OCI-LY1 (cell line): ENCODE measurements at regions not wholly inside any gene's neighbourhood (a gene's known extent, or its start where the extent isn't known, plus 50 kb on each side); places are given as distances from the start of the nearest gene placed in this dataset.

Experiments
- H2AFZ ChIP-seq: fragments of 200-600 bp; sonication (generic), shearing (Covaris generic); 2 replicates; pipeline ENCODE4 v1.6.0; 2014; ENCODE audit warnings: antibody characterized with exemption, mild to moderate bottlenecking, low read length
- H3F3A ChIP-seq: fragments of 200-600 bp; sonication (generic), shearing (Covaris generic); 2 replicates; pipeline ENCODE4 v1.6.0; 2014; ENCODE audit warnings: mild to moderate bottlenecking, antibody characterized with exemption, low read length, moderate library complexity; ENCODE audit not compliant: insufficient read depth
- H3K27ac ChIP-seq: fragments of 200-600 bp; sonication (generic); 2 replicates; pipeline ENCODE4 v1.5.1; 2014; ENCODE audit warnings: low read length, mixed run types, mild to moderate bottlenecking, low read depth; ENCODE audit not compliant: poor library complexity, severe bottlenecking
- H3K27me3 ChIP-seq: fragments of 200-600 bp; sonication (generic); 2 replicates; pipeline ENCODE4 v1.6.0; 2014; ENCODE audit warnings: antibody characterized with exemption, mild to moderate bottlenecking, low read length, moderate library complexity; ENCODE audit not compliant: insufficient read depth
- H3K36me3 ChIP-seq: fragments of 200-600 bp; sonication (generic); 2 replicates; pipeline ENCODE4 v1.6.1; 2014; ENCODE audit warnings: mild to moderate bottlenecking, antibody characterized with exemption, low read length, moderate library complexity, mixed read lengths; ENCODE audit not compliant: insufficient read depth
- H3K4me1 ChIP-seq: fragments of 200-600 bp; sonication (generic); 2 replicates; pipeline ENCODE4 v1.5.1; 2014; ENCODE audit warnings: mild to moderate bottlenecking, low read length, moderate library complexity; ENCODE audit not compliant: insufficient read depth, severe bottlenecking
- H3K4me2 ChIP-seq: fragments of 200-600 bp; sonication (generic), shearing (Covaris generic); 2 replicates; pipeline ENCODE4 v1.6.1; 2014; ENCODE audit warnings: low read length
- H3K4me3 ChIP-seq: fragments of 200-600 bp; sonication (generic); 2 replicates; pipeline ENCODE4 v1.5.1; 2014; ENCODE audit warnings: low read length, low read depth, mild to moderate bottlenecking, mixed read lengths; ENCODE audit not compliant: poor library complexity, severe bottlenecking
- H3K79me2 ChIP-seq: fragments of 200-600 bp; shearing (Covaris generic); 2 replicates; pipeline ENCODE4 v1.6.1; 2016; ENCODE audit warnings: mixed run types, low read length, mixed read lengths; ENCODE audit not compliant: insufficient read depth
- H3K9ac ChIP-seq: fragments of 200-600 bp; sonication (generic), shearing (Covaris generic); 2 replicates; pipeline ENCODE4 v1.6.1; 2014; ENCODE audit warnings: mild to moderate bottlenecking, low read length, mixed read lengths
- H3K9me2 ChIP-seq: fragments of 200-600 bp; sonication (generic), shearing (Covaris generic); 2 replicates; pipeline ENCODE4 v1.6.1; 2014; ENCODE audit warnings: low read depth, mild to moderate bottlenecking, low read length, mixed read lengths
- H3K9me3 ChIP-seq: fragments of 200-600 bp; shearing (Covaris generic); 2 replicates; pipeline ENCODE4 v1.6.1; 2014; ENCODE audit warnings: low read length, mixed read lengths
- H4K20me1 ChIP-seq: fragments of 200-600 bp; sonication (generic), shearing (Covaris generic); 2 replicates; pipeline ENCODE4 v1.6.0; 2016; ENCODE audit warnings: mild to moderate bottlenecking, low read length; ENCODE audit not compliant: insufficient read depth
- EZH2 ChIP-seq: fragments of 200-600 bp; sonication (generic), shearing (Covaris generic); IDR thresholded peaks from 2 replicates; pipeline ENCODE4 v1.8.0; 2017; ENCODE audit warnings: borderline replicate concordance, mixed run types, mild to moderate bottlenecking, antibody characterized with exemption, low read length, moderate library complexity, mixed read lengths
- TF ChIP-seq, protein P1 (sequence below): fragments of 200-600 bp; sonication (generic), shearing (Covaris generic); IDR thresholded peaks from 2 replicates; pipeline ENCODE4 v1.5.1; 2017; ENCODE audit warnings: mild to moderate bottlenecking, antibody characterized with exemption, low read length, moderate library complexity, mixed read lengths

DNA sequence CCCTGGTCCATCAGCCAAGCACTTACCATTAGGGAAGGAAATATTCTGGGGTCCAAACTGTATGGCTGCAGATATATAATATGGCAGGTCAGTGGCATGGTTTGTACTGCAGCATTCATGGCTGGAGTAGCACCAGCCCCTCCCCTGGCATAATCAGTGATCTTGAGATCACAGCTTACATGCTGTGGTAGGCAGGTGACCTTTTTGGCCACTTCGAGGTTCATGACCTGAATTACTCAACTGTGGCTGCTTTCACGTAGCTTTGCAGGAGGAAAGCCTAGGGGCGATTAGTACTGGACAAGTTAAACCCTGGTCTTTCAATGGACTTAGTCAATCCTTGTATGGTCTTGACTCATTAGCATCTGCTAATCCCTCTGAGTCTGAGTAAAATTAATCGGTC, 169.8 kb downstream of the SPRY2 start:
- Histone ChIP-seq H3K4me3 (no peak overlapping the region), H3K9me2 (no peaks in the 10 kb centered on the region), H3K36me3 (no peaks in the 10 kb centered on the region), H4K20me1 (no peaks in the 10 kb centered on the region), H2AFZ (no peak overlapping the region), H3K27me3 (no peaks in the 10 kb centered on the region), H3K79me2 (no peaks in the 10 kb centered on the region), H3K27ac (no peak overlapping the region), H3K4me1 (no peaks in the 10 kb centered on the region), H3K4me2 (no peak overlapping the region), H3K9ac (no peak overlapping the region), H3K9me3 (no peaks in the 10 kb centered on the region), H3F3A (no peaks in the 10 kb centered on the region)
- TF ChIP-seq EZH2: no peak
- TF ChIP-seq, protein P1, sequence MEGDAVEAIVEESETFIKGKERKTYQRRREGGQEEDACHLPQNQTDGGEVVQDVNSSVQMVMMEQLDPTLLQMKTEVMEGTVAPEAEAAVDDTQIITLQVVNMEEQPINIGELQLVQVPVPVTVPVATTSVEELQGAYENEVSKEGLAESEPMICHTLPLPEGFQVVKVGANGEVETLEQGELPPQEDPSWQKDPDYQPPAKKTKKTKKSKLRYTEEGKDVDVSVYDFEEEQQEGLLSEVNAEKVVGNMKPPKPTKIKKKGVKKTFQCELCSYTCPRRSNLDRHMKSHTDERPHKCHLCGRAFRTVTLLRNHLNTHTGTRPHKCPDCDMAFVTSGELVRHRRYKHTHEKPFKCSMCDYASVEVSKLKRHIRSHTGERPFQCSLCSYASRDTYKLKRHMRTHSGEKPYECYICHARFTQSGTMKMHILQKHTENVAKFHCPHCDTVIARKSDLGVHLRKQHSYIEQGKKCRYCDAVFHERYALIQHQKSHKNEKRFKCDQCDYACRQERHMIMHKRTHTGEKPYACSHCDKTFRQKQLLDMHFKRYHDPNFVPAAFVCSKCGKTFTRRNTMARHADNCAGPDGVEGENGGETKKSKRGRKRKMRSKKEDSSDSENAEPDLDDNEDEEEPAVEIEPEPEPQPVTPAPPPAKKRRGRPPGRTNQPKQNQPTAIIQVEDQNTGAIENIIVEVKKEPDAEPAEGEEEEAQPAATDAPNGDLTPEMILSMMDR: no peak

- Histone ChIP-seq H3K79me2 (no peaks in the 10 kb centered on the region), H3K9ac (no peak overlapping the region), H3K9me3 (no peaks in the 10 kb centered on the region), H3K4me1 (no peaks in the 10 kb centered on the region), H3K27ac (no peak overlapping the region), H3K27me3 (no peaks in the 10 kb centered on the region), H3K4me3 (no peak overlapping the region), H2AFZ (no peak overlapping the region), H3F3A (no peaks in the 10 kb centered on the region), H3K4me2 (no peak overlapping the region), H3K9me2 (no peaks in the 10 kb centered on the region), H3K36me3 (no peaks in the 10 kb centered on the region), H4K20me1 (no peaks in the 10 kb centered on the region)
- no peak for TF ChIP-seq EZH2
Measured at GRCh38 chr13:80168089-80168850, 172.7 kb downstream of the SPRY2 start.

- no peaks in the 10 kb centered on the region for H3K36me3 ChIP-seq
- no peaks in the 10 kb centered on the region for H3K9me2 ChIP-seq
- H3F3A ChIP-seq: no peaks in the 10 kb centered on the region
- H3K27ac ChIP-seq: no peak overlapping the region
- H3K4me3 ChIP-seq: no peak overlapping the region
- H3K9ac ChIP-seq: no peak overlapping the region
- no peaks in the 10 kb centered on the region for H4K20me1 ChIP-seq
- no peaks in the 10 kb centered on the region for H3K79me2 ChIP-seq
- H2AFZ ChIP-seq: no peak overlapping the region
- no peaks in the 10 kb centered on the region for H3K27me3 ChIP-seq
- no peak overlapping the region for H3K4me2 ChIP-seq
- no peaks in the 10 kb centered on the region for H3K9me3 ChIP-seq
- TF ChIP-seq, protein P1: no peak
- TF ChIP-seq EZH2: no peak
- no peaks in the 10 kb centered on the region for H3K4me1 ChIP-seq
Measured at GRCh38 chr13:80166352-80166751, 174.6 kb downstream of the SPRY2 start.

- H3K9ac ChIP-seq: no peak overlapping the region
- no peaks in the 10 kb centered on the region for H4K20me1 ChIP-seq
- H2AFZ ChIP-seq: no peak overlapping the region
- no peak overlapping the region for H3K4me3 ChIP-seq
- no peaks in the 10 kb centered on the region for H3K9me2 ChIP-seq
- no peaks in the 10 kb centered on the region for H3K9me3 ChIP-seq
- no peaks in the 10 kb centered on the region for H3K36me3 ChIP-seq
- H3K4me1 ChIP-seq: no peaks in the 10 kb centered on the region
- no peak overlapping the region for H3K4me2 ChIP-seq
- no peaks in the 10 kb centered on the region for H3F3A ChIP-seq
- TF ChIP-seq EZH2: no peak
- TF ChIP-seq, protein P1: no peak
- H3K27ac ChIP-seq: no peak overlapping the region
- no peaks in the 10 kb centered on the region for H3K79me2 ChIP-seq
- H3K27me3 ChIP-seq: no peaks in the 10 kb centered on the region
Measured at GRCh38 chr13:80164462-80164861, 176.5 kb downstream of the SPRY2 start.
